ENCODE measurements at regions not wholly inside any gene's neighbourhood (a gene's known extent, or its start where the extent isn't known, plus 50 kb on each side); places are given as distances from the start of the nearest gene placed in this dataset.

DNA sequence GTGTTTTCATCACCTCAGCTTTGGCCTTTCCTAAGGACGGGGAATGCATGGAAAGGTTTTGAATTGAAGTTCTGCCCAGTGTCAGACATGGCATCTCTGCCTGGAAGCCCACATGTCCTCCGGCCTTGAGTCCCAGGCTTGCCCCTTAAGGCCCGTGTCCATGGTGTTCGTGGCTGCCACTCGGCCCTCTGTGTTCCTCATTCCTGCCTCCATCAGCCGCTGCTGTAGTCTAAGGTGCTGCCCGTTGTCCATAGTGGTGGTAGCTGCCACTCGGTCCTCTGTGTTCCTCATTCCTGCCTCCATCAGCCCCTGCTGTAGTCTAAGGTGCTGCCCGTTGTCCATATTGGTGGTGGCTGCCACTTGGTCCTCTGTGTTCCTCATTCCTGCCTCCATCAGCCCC, 180.7 kb upstream of the SHH start:
- no TSS peak for BruUV-seq (replicated peaks)
- ATAC-seq (no peak), DNase-seq (ENCODE audit: low read depth, low spot score) (no peak)
- Histone ChIP-seq H3K27me3 (ENCODE audit: control insufficient read depth, insufficient read depth, low read length) (no peaks in the 10 kb centered on the region), H3K27ac (ENCODE audit: low read length) (no peak overlapping the region), H3K4me1 (ENCODE audit: control insufficient read depth, insufficient read depth, low read length) (no peaks in the 10 kb centered on the region), H3K36me3 (ENCODE audit: control insufficient read depth, insufficient read depth, low read length) (no peaks in the 10 kb centered on the region), H3K9me3 (ENCODE audit: control insufficient read depth, insufficient read depth, low read depth, low read length) (no peaks in the 10 kb centered on the region), H3K4me3 (ENCODE audit: low read depth in 2 of 2, low read length in 2 of 2) (no peak overlapping the region)
- in situ Hi-C loops (cut with HindIII; ENCODE audit: low pct_unique_long_range_greater_than_20kb, low sequenced_read_pairs) (no loop called here), intact Hi-C loops (cut with micrococcal nuclease; ENCODE audit: unreplicated experiment) (no loop called here)
- CTCF ChIA-PET: no interaction called here
- POLR2A ChIA-PET: no interaction called here
- TF ChIP-seq, protein P1, sequence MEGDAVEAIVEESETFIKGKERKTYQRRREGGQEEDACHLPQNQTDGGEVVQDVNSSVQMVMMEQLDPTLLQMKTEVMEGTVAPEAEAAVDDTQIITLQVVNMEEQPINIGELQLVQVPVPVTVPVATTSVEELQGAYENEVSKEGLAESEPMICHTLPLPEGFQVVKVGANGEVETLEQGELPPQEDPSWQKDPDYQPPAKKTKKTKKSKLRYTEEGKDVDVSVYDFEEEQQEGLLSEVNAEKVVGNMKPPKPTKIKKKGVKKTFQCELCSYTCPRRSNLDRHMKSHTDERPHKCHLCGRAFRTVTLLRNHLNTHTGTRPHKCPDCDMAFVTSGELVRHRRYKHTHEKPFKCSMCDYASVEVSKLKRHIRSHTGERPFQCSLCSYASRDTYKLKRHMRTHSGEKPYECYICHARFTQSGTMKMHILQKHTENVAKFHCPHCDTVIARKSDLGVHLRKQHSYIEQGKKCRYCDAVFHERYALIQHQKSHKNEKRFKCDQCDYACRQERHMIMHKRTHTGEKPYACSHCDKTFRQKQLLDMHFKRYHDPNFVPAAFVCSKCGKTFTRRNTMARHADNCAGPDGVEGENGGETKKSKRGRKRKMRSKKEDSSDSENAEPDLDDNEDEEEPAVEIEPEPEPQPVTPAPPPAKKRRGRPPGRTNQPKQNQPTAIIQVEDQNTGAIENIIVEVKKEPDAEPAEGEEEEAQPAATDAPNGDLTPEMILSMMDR (IDR thresholded peaks at IDR 0.05): no peak
- TF ChIP-seq TCF7L2 (IDR thresholded peaks at IDR 0.05; ENCODE audit: low read depth, low read length) (no peak), SIN3A (IDR thresholded peaks at IDR 0.05; ENCODE audit: borderline replicate concordance, insufficient read depth, low read depth, low read length) (no peak), POLR2AphosphoS5 (IDR thresholded peaks at IDR 0.05; ENCODE audit: low read depth, low read length) (no peak)
- TF ChIP-seq, protein P2, sequence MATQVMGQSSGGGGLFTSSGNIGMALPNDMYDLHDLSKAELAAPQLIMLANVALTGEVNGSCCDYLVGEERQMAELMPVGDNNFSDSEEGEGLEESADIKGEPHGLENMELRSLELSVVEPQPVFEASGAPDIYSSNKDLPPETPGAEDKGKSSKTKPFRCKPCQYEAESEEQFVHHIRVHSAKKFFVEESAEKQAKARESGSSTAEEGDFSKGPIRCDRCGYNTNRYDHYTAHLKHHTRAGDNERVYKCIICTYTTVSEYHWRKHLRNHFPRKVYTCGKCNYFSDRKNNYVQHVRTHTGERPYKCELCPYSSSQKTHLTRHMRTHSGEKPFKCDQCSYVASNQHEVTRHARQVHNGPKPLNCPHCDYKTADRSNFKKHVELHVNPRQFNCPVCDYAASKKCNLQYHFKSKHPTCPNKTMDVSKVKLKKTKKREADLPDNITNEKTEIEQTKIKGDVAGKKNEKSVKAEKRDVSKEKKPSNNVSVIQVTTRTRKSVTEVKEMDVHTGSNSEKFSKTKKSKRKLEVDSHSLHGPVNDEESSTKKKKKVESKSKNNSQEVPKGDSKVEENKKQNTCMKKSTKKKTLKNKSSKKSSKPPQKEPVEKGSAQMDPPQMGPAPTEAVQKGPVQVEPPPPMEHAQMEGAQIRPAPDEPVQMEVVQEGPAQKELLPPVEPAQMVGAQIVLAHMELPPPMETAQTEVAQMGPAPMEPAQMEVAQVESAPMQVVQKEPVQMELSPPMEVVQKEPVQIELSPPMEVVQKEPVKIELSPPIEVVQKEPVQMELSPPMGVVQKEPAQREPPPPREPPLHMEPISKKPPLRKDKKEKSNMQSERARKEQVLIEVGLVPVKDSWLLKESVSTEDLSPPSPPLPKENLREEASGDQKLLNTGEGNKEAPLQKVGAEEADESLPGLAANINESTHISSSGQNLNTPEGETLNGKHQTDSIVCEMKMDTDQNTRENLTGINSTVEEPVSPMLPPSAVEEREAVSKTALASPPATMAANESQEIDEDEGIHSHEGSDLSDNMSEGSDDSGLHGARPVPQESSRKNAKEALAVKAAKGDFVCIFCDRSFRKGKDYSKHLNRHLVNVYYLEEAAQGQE (IDR thresholded peaks at IDR 0.05; ENCODE audit: insufficient read depth in 1 of 2, low read depth in 2 of 2, low read length in 1 of 2): no peak

DNA sequence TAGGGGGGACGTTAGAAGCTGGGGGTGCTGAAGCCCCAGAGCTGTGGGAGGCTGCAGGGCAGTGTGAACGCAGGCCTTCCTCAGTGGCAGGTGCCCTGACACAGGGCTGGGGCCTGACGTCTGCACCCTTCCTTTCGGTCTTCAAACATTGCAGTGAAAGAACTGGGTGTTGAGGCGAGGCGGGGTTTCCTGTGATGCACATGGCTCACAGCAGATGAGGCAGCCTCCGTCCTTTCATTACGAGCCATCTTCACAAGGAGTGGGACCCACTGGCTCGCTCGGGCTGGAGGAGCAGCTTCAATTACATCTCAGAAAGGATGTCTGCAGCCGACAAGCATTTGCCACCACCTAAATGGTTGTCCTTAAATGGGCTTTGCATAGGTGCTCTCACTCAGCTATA, 180.3 kb upstream of the SHH start:
- Histone ChIP-seq H3K9me3 (ENCODE audit: control insufficient read depth, insufficient read depth, low read depth, low read length) (no peaks in the 10 kb centered on the region), H3K27me3 (ENCODE audit: control insufficient read depth, insufficient read depth, low read length) (no peaks in the 10 kb centered on the region), H3K36me3 (ENCODE audit: control insufficient read depth, insufficient read depth, low read length) (no peaks in the 10 kb centered on the region), H3K27ac (ENCODE audit: low read length) (no peak overlapping the region), H3K4me1 (ENCODE audit: control insufficient read depth, insufficient read depth, low read length) (no peaks in the 10 kb centered on the region), H3K4me3 (ENCODE audit: low read depth in 2 of 2, low read length in 2 of 2) (no peak overlapping the region)
- no peak for TF ChIP-seq POLR2AphosphoS5 (IDR thresholded peaks at IDR 0.05; ENCODE audit: low read depth, low read length)
- no peak for TF ChIP-seq SIN3A (IDR thresholded peaks at IDR 0.05; ENCODE audit: borderline replicate concordance, insufficient read depth, low read depth, low read length)
- TF ChIP-seq, protein P1 (IDR thresholded peaks at IDR 0.05): no peak
- TF ChIP-seq, protein P2 (IDR thresholded peaks at IDR 0.05; ENCODE audit: insufficient read depth in 1 of 2, low read depth in 2 of 2, low read length in 1 of 2): no peak
- TF ChIP-seq TCF7L2 (IDR thresholded peaks at IDR 0.05; ENCODE audit: low read depth, low read length): no peak
- in situ Hi-C loops (cut with HindIII; ENCODE audit: low pct_unique_long_range_greater_than_20kb, low sequenced_read_pairs) (no loop called here), intact Hi-C loops (cut with micrococcal nuclease; ENCODE audit: unreplicated experiment) (no loop called here)
- CTCF ChIA-PET: no interaction called here
- no peak for ATAC-seq
- POLR2A ChIA-PET: no interaction called here
- no peak for DNase-seq (ENCODE audit: low read depth, low spot score)
- BruUV-seq (replicated peaks): no TSS peak

All from Panc1 (cell line).